ENCODE measurements at regions not wholly inside any gene's neighbourhood (a gene's known extent, or its start where the extent isn't known, plus 50 kb on each side); places are given as distances from the start of the nearest gene placed in this dataset.

- RAD21 ChIA-PET (ENCODE audit: low non-redundant PET in 1 of 2, low total read pairs in 2 of 2, uncharacterized antibody in 2 of 2, unreplicated experiment in 2 of 2), result no interaction called here
- DNase-seq (ENCODE audit: low read depth, low spot score), result no peak
These were observed 1584.2 kb upstream of the SLC10A2 start for GRCh38 chr13:104650431-104650830.

GRCh38 chr13:104648291-104648690, 1582.1 kb upstream of the SLC10A2 start:
- Histone ChIP-seq H2AFZ (ENCODE audit: low read depth, low read length, poor library complexity, severe bottlenecking) (no peak overlapping the region), H3K27ac (ENCODE audit: low read depth, low read length) (no peak overlapping the region), H3K9me3 (ENCODE audit: control insufficient read depth in 1 of 2, insufficient read depth in 1 of 2, low read depth in 1 of 2, low read length in 2 of 2) (no peaks in the 10 kb centered on the region), H3K4me1 (ENCODE audit: control insufficient read depth in 1 of 2, insufficient read depth in 2 of 2, low read length in 2 of 2) (no peaks in the 10 kb centered on the region), H3K9me2 (ENCODE audit: insufficient read depth) (no peaks in the 10 kb centered on the region), H3K36me3 (ENCODE audit: control insufficient read depth in 1 of 2, insufficient read depth in 2 of 2, low read length in 2 of 2) (no peaks in the 10 kb centered on the region), H3K4me2 (ENCODE audit: low read length) (no peak overlapping the region), H3K79me2 (ENCODE audit: insufficient read depth, low read length) (no peaks in the 10 kb centered on the region), H4K20me1 (ENCODE audit: insufficient read depth) (no peaks in the 10 kb centered on the region), H3K9ac (ENCODE audit: low read length) (no peak overlapping the region), H3K4me3 (replicated peaks in 1 of 2; ENCODE audit: low read depth in 1 of 2, low read length in 2 of 2) (no peak overlapping the region), H3K27me3 (ENCODE audit: insufficient read depth, low read length) (no peaks in the 10 kb centered on the region)
- ChIA-PET POLR2A (no interaction called here), RAD21 (ENCODE audit: low non-redundant PET in 1 of 2, low total read pairs in 2 of 2, uncharacterized antibody in 2 of 2, unreplicated experiment in 2 of 2) (no interaction called here), CTCF (no interaction called here)
- DNase-seq (ENCODE audit: low read depth, low spot score) (no peak), ATAC-seq (no peak)
- BruUV-seq (replicated peaks), result no TSS peak
- intact Hi-C loops (cut with micrococcal nuclease), result no loop called here
- no peak for TF ChIP-seq FOSL1 (IDR thresholded peaks at IDR 0.05; ENCODE audit: low read depth)
- no peak for TF ChIP-seq EZH2 (IDR thresholded peaks at IDR 0.05)
- no peak for TF ChIP-seq TCF7L2 (IDR thresholded peaks at IDR 0.05; ENCODE audit: borderline replicate concordance, extremely low read depth, insufficient read depth, insufficient read length)
- TF ChIP-seq YY1 (IDR thresholded peaks at IDR 0.05; ENCODE audit: extremely low read depth, insufficient replicate concordance, low read depth, low read length), result no peak
- TF ChIP-seq SP1 (IDR thresholded peaks at IDR 0.05; ENCODE audit: low read depth), result no peak
- TF ChIP-seq JUND (IDR thresholded peaks at IDR 0.05), result no peak

More at GRCh38 chr13:104650431-104650830, 1584.2 kb upstream of the SLC10A2 start:
- no peak overlapping the region for H3K4me2 ChIP-seq (ENCODE audit: low read length)
- no peaks in the 10 kb centered on the region for H3K36me3 ChIP-seq (ENCODE audit: control insufficient read depth in 1 of 2, insufficient read depth in 2 of 2, low read length in 2 of 2)
- H3K79me2 ChIP-seq (ENCODE audit: insufficient read depth, low read length), result no peaks in the 10 kb centered on the region
- H3K27me3 ChIP-seq (ENCODE audit: insufficient read depth, low read length), result no peaks in the 10 kb centered on the region
- intact Hi-C loops (cut with micrococcal nuclease), result no loop called here
- H3K9me2 ChIP-seq (ENCODE audit: insufficient read depth), result no peaks in the 10 kb centered on the region
- H3K27ac ChIP-seq (ENCODE audit: low read depth, low read length), result no peak overlapping the region
- no peak overlapping the region for H2AFZ ChIP-seq (ENCODE audit: low read depth, low read length, poor library complexity, severe bottlenecking)
- no peaks in the 10 kb centered on the region for H3K4me1 ChIP-seq (ENCODE audit: control insufficient read depth in 1 of 2, insufficient read depth in 2 of 2, low read length in 2 of 2)
- BruUV-seq (replicated peaks), result no TSS peak
- no peak for ATAC-seq
- ChIA-PET POLR2A (no interaction called here), CTCF (no interaction called here)
- TF ChIP-seq EZH2 (IDR thresholded peaks at IDR 0.05) (no peak), SP1 (IDR thresholded peaks at IDR 0.05; ENCODE audit: low read depth) (no peak), ELF1 (IDR thresholded peaks at IDR 0.05; ENCODE audit: borderline replicate concordance, low read depth) (no peak), FOSL1 (IDR thresholded peaks at IDR 0.05; ENCODE audit: low read depth) (no peak), CTCF (IDR thresholded peaks at IDR 0.05 in 2 of 3, conservative IDR thresholded peaks at IDR 0.05 in 1 of 3; ENCODE audit: borderline replicate concordance in 1 of 3, insufficient read depth in 1 of 3, low read depth in 2 of 3, low read length in 2 of 3) (no peak), SIN3A (IDR thresholded peaks at IDR 0.05; ENCODE audit: low read depth) (no peak)
- H3K4me3 ChIP-seq (replicated peaks in 1 of 2; ENCODE audit: low read depth in 1 of 2, low read length in 2 of 2), result no peak overlapping the region
- no peaks in the 10 kb centered on the region for H4K20me1 ChIP-seq (ENCODE audit: insufficient read depth)
- no peaks in the 10 kb centered on the region for H3K9me3 ChIP-seq (ENCODE audit: control insufficient read depth in 1 of 2, insufficient read depth in 1 of 2, low read depth in 1 of 2, low read length in 2 of 2)
- no peak overlapping the region for H3K9ac ChIP-seq (ENCODE audit: low read length)

Measured in HCT116 (cell line).